ENCODE measurements at regions not wholly inside any gene's neighbourhood (a gene's known extent, or its start where the extent isn't known, plus 50 kb on each side); places are given as distances from the start of the nearest gene placed in this dataset.

DNA sequence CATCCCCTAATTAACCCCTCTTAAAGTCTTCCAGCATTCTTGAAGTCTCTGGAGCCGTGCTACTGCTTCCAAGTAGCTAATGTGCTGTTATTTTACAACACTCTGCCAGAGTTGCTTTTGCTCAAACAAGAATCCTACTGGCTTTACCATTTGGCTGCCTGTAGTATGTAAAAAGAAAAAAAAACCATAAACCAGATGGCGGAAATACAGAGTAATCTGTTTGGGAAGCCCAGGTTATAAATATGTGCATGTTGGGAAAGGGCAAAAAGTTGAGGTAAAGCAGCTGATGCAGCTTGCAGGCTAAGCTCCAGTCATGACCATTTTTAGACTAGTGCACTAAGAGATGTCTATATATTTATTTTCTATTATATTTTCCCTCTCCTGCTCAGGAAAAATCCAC lies 313.2 kb upstream of the ETAA1 start:
- Mint-ChIP-seq H3K27me3 (no peaks in the 10 kb centered on the region), H3K27ac (no peak overlapping the region), H3K36me3 (ENCODE audit: low read depth) (no peaks in the 10 kb centered on the region), H3K4me3 (no peak overlapping the region), H3K4me1 (no peaks in the 10 kb centered on the region), H3K9me3 (peaks cover 3% of the 10 kb centered on the region)
- intact Hi-C loops (cut with micrococcal nuclease) = no loop called here
- POLR2A ChIA-PET = no interaction called here
- DNase-seq = no peak
- CTCF ChIA-PET = no interaction called here
- no peak for ATAC-seq (ENCODE audit: low read depth)
- TF ChIP-seq CTCF (IDR thresholded peaks at IDR 0.05) = no peak

- intact Hi-C loops (cut with micrococcal nuclease) = no loop called here
- ATAC-seq (ENCODE audit: low read depth) (no peak), DNase-seq (no peak)
- TF ChIP-seq CTCF (IDR thresholded peaks at IDR 0.05) = no peak
- Mint-ChIP-seq H3K36me3 (ENCODE audit: low read depth) (no peaks in the 10 kb centered on the region), H3K27me3 (no peaks in the 10 kb centered on the region), H3K4me3 (no peak overlapping the region), H3K9me3 (peaks cover 3% of the 10 kb centered on the region), H3K27ac (no peak overlapping the region), H3K4me1 (no peaks in the 10 kb centered on the region)
- ChIA-PET CTCF (no interaction called here), POLR2A (no interaction called here)
These were observed 312.0 kb upstream of the ETAA1 start for GRCh38 chr2:67085146-67085545.

- POLR2A ChIA-PET = no interaction called here
- H3K4me3 Mint-ChIP-seq = no peak overlapping the region
- H3K4me1 Mint-ChIP-seq = no peaks in the 10 kb centered on the region
- TF ChIP-seq CTCF (IDR thresholded peaks at IDR 0.05) = no peak
- CTCF ChIA-PET = no interaction called here
- H3K36me3 Mint-ChIP-seq (ENCODE audit: low read depth) = no peaks in the 10 kb centered on the region
- no peaks in the 10 kb centered on the region for H3K9me3 Mint-ChIP-seq
- H3K27me3 Mint-ChIP-seq = no peaks in the 10 kb centered on the region
- intact Hi-C loops (cut with micrococcal nuclease) = no loop called here
- ATAC-seq (ENCODE audit: low read depth) = no peak
- DNase-seq = no peak
- H3K27ac Mint-ChIP-seq = no peak overlapping the region
These were observed 305.5 kb upstream of the ETAA1 start for GRCh38 chr2:67091681-67092080.

- CTCF ChIA-PET = no interaction called here
- POLR2A ChIA-PET = no interaction called here
- TF ChIP-seq CTCF (IDR thresholded peaks at IDR 0.05) = no peak
- Mint-ChIP-seq H3K4me3 (no peak overlapping the region), H3K27ac (no peak overlapping the region), H3K36me3 (ENCODE audit: low read depth) (no peaks in the 10 kb centered on the region), H3K9me3 (no peaks in the 10 kb centered on the region), H3K27me3 (no peaks in the 10 kb centered on the region), H3K4me1 (no peaks in the 10 kb centered on the region)
- no peak for DNase-seq
- ATAC-seq (ENCODE audit: low read depth) = no peak
- intact Hi-C loops (cut with micrococcal nuclease) = no loop called here
These were observed 302.0 kb upstream of the ETAA1 start for GRCh38 chr2:67095121-67095520.

GRCh38 chr2:67096886-67097285 lies 300.2 kb upstream of the ETAA1 start:
- Mint-ChIP-seq H3K9me3 (no peaks in the 10 kb centered on the region), H3K4me1 (no peaks in the 10 kb centered on the region), H3K27ac (no peak overlapping the region), H3K4me3 (no peak overlapping the region), H3K36me3 (ENCODE audit: low read depth) (no peaks in the 10 kb centered on the region), H3K27me3 (no peaks in the 10 kb centered on the region)
- POLR2A ChIA-PET = no interaction called here
- intact Hi-C loops (cut with micrococcal nuclease) = no loop called here
- DNase-seq = no peak
- no peak for ATAC-seq (ENCODE audit: low read depth)
- CTCF ChIA-PET = no interaction called here
- TF ChIP-seq CTCF (IDR thresholded peaks at IDR 0.05) = no peak

Data from activated B cell treated with CpG ODN at 0.5 μM for 24 hours (primary cell).